SK-N-SH (cell line): ENCODE measurements at regions not wholly inside any gene's neighbourhood (a gene's known extent, or its start where the extent isn't known, plus 50 kb on each side); places are given as distances from the start of the nearest gene placed in this dataset.

ENCODE experiments used
- EP300 ChIP-seq, 2 experiments: IDR thresholded peaks; 2 replicates each; pipeline versions ENCODE4 v1.4.0 to v1.6.1; 2012; ENCODE audit warnings: borderline replicate concordance in 1 of 2, low read depth in 1 of 2, low read length in 1 of 2
- EZH2phosphoT487 ChIP-seq: fragments of 200-600 bp; sonication (generic); IDR thresholded peaks from 2 replicates; pipeline ENCODE4 v1.6.1; 2017; ENCODE audit warnings: low read depth, mixed run types, mild to moderate bottlenecking, antibody characterized with exemption, moderate library complexity, borderline replicate concordance
- GATA2 ChIP-seq: sonication (generic); formaldehyde crosslinking; IDR thresholded peaks from 2 replicates; pipeline ENCODE4 v1.5.0; 2020; ENCODE audit warnings: mild to moderate bottlenecking, missing genetic modification reagents
- NFIC ChIP-seq: IDR thresholded peaks from 2 replicates; pipeline ENCODE4 v1.4.0; 2012; ENCODE audit warnings: borderline replicate concordance
- SIN3A ChIP-seq: IDR thresholded peaks from 2 replicates; pipeline ENCODE4 v1.6.1; 2012; ENCODE audit warnings: low read depth, mild to moderate bottlenecking, low read length, moderate library complexity, borderline replicate concordance
- TAF1 ChIP-seq: IDR thresholded peaks from 2 replicates; pipeline ENCODE4 v1.6.1; 2012; ENCODE audit warnings: low read depth, mild to moderate bottlenecking, low read length, moderate library complexity, borderline replicate concordance
- TEAD4 ChIP-seq: IDR thresholded peaks from 2 replicates; pipeline ENCODE4 v1.4.0; 2012; ENCODE audit warnings: mild to moderate bottlenecking, borderline replicate concordance; ENCODE audit not compliant: insufficient read depth
- USF1 ChIP-seq: IDR thresholded peaks from 2 replicates; pipeline ENCODE4 v1.4.0; 2012; ENCODE audit warnings: low read depth, borderline replicate concordance
- TF ChIP-seq, protein P1 (sequence below): fragments of 200-600 bp; sonication (generic); IDR thresholded peaks from 2 replicates; pipeline ENCODE4 v1.6.1; 2017; ENCODE audit warnings: antibody characterized with exemption, mild to moderate bottlenecking, moderate library complexity
- TF ChIP-seq, protein P2 (sequence below): IDR thresholded peaks from 2 replicates; pipeline ENCODE4 v1.4.0; 2012; ENCODE audit warnings: low read depth, borderline replicate concordance
- TF ChIP-seq, protein P3 (sequence below): IDR thresholded peaks from 2 replicates; pipeline ENCODE4 v1.4.0; 2012; ENCODE audit warnings: low read depth
- TF ChIP-seq, protein P4 (sequence below): fragments of 150-350 bp; IDR thresholded peaks from 2 replicates; pipeline ENCODE4 v1.6.1; 2016; ENCODE audit warnings: mild to moderate bottlenecking, low read depth, low read length

DNA sequence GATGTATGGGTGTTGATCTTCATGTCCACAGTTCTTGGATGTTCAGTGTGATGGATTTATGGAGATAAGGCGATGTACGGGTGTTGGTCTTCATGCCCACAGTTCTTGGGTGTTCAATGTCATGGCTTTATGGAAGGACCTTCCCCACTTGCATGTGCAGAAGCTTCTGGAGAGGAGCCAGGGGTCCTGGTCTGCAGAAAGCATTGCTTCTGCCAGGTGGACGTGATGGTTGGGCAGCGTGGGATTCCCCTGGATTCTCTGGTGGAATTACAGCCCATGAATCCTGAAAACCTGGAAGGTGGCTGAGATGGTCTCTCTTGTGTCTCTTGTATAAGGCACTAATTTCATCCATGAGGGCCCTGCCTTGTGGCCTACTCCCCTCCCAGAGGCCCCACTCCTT, 183.7 kb upstream of the TCERG1L start:
- TF ChIP-seq, protein P1, sequence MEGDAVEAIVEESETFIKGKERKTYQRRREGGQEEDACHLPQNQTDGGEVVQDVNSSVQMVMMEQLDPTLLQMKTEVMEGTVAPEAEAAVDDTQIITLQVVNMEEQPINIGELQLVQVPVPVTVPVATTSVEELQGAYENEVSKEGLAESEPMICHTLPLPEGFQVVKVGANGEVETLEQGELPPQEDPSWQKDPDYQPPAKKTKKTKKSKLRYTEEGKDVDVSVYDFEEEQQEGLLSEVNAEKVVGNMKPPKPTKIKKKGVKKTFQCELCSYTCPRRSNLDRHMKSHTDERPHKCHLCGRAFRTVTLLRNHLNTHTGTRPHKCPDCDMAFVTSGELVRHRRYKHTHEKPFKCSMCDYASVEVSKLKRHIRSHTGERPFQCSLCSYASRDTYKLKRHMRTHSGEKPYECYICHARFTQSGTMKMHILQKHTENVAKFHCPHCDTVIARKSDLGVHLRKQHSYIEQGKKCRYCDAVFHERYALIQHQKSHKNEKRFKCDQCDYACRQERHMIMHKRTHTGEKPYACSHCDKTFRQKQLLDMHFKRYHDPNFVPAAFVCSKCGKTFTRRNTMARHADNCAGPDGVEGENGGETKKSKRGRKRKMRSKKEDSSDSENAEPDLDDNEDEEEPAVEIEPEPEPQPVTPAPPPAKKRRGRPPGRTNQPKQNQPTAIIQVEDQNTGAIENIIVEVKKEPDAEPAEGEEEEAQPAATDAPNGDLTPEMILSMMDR, result no peak
- TF ChIP-seq TAF1 (no peak), EP300 (IDR thresholded peaks at IDR 0.05; ENCODE audit: borderline replicate concordance in 1 of 2, low read depth in 1 of 2, low read length in 1 of 2) (no peak), EZH2phosphoT487 (no peak), SIN3A (no peak), GATA2 (no peak), USF1 (no peak), TEAD4 (no peak), NFIC (no peak)
- TF ChIP-seq, protein P2, sequence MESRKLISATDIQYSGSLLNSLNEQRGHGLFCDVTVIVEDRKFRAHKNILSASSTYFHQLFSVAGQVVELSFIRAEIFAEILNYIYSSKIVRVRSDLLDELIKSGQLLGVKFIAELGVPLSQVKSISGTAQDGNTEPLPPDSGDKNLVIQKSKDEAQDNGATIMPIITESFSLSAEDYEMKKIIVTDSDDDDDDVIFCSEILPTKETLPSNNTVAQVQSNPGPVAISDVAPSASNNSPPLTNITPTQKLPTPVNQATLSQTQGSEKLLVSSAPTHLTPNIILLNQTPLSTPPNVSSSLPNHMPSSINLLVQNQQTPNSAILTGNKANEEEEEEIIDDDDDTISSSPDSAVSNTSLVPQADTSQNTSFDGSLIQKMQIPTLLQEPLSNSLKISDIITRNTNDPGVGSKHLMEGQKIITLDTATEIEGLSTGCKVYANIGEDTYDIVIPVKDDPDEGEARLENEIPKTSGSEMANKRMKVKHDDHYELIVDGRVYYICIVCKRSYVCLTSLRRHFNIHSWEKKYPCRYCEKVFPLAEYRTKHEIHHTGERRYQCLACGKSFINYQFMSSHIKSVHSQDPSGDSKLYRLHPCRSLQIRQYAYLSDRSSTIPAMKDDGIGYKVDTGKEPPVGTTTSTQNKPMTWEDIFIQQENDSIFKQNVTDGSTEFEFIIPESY, result no peak
- TF ChIP-seq, protein P3, sequence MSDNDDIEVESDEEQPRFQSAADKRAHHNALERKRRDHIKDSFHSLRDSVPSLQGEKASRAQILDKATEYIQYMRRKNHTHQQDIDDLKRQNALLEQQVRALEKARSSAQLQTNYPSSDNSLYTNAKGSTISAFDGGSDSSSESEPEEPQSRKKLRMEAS, result no peak
- TF ChIP-seq, protein P4, sequence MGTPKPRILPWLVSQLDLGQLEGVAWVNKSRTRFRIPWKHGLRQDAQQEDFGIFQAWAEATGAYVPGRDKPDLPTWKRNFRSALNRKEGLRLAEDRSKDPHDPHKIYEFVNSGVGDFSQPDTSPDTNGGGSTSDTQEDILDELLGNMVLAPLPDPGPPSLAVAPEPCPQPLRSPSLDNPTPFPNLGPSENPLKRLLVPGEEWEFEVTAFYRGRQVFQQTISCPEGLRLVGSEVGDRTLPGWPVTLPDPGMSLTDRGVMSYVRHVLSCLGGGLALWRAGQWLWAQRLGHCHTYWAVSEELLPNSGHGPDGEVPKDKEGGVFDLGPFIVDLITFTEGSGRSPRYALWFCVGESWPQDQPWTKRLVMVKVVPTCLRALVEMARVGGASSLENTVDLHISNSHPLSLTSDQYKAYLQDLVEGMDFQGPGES, result no peak
